ENCODE measurements at regions not wholly inside any gene's neighbourhood (a gene's known extent, or its start where the extent isn't known, plus 50 kb on each side); places are given as distances from the start of the nearest gene placed in this dataset.
A peak's percentile ranks its signal among the peaks of the same experiment; 100 is the strongest.
"Not testable (repeated sequence)": the region's sequence is repeated elsewhere in the genome, so short reads cannot be mapped to it uniquely, and the experiment has no call there.

GRCh38 chr2:212871597-212871996, 279.8 kb downstream of the IKZF2 start:
- DNase-seq (ENCODE audit: low spot score), result no peak

- no peak for DNase-seq (ENCODE audit: low spot score)
Observed at GRCh38 chr2:212864186-212864585, 287.2 kb downstream of the IKZF2 start.

- DNase-seq (ENCODE audit: low spot score), result peak; percentile 8
Observed at GRCh38 chr2:212863185-212863588, 288.2 kb downstream of the IKZF2 start.

GRCh38 chr2:212858496-212858895, 292.9 kb downstream of the IKZF2 start:
- DNase-seq (ENCODE audit: low spot score), result no peak

GRCh38 chr2:212854771-212855170, 296.6 kb downstream of the IKZF2 start:
- no peak for DNase-seq (ENCODE audit: low spot score)

GRCh38 chr2:212854116-212854515, 297.3 kb downstream of the IKZF2 start:
- no peak for DNase-seq (ENCODE audit: low spot score)

- DNase-seq (ENCODE audit: low spot score), result no peak
Observed at GRCh38 chr2:212845941-212846340, 305.5 kb downstream of the IKZF2 start.

GRCh38 chr2:212843409-212844199, 305.0 kb upstream of the ERBB4 start:
- peak; percentile 21 for DNase-seq (ENCODE audit: low spot score)

- no peak for DNase-seq (ENCODE audit: low spot score)
Observed at GRCh38 chr2:212842544-212843185, 304.1 kb upstream of the ERBB4 start.

GRCh38 chr2:212841460-212841859, 302.9 kb upstream of the ERBB4 start:
- no peak for DNase-seq (ENCODE audit: low spot score)

- no peak for DNase-seq (ENCODE audit: low spot score)
Observed at GRCh38 chr2:212832211-212833195, 293.9 kb upstream of the ERBB4 start.

- DNase-seq (ENCODE audit: low spot score), result no peak
Observed at GRCh38 chr2:212831671-212832199, 293.1 kb upstream of the ERBB4 start.

GRCh38 chr2:212816267-212816666, 277.7 kb upstream of the ERBB4 start:
- DNase-seq (ENCODE audit: low spot score), result no peak

GRCh38 chr2:212815453-212815852, 276.9 kb upstream of the ERBB4 start:
- no peak for DNase-seq (ENCODE audit: low spot score)

- no peak for DNase-seq (ENCODE audit: low spot score)
Observed at GRCh38 chr2:212814941-212815340, 276.3 kb upstream of the ERBB4 start.

- DNase-seq (ENCODE audit: low spot score), result no peak
Observed at GRCh38 chr2:212811921-212812320, 273.3 kb upstream of the ERBB4 start.

GRCh38 chr2:212811036-212811805, 272.6 kb upstream of the ERBB4 start:
- no peak for DNase-seq (ENCODE audit: low spot score)

GRCh38 chr2:212797484-212798205, 259.0 kb upstream of the ERBB4 start:
- DNase-seq (ENCODE audit: low spot score), result no peak

- no peak for DNase-seq (ENCODE audit: low spot score)
Observed at GRCh38 chr2:212794471-212794870, 255.9 kb upstream of the ERBB4 start.

GRCh38 chr2:212791569-212791968, 253.0 kb upstream of the ERBB4 start:
- DNase-seq (ENCODE audit: low spot score), result no peak

- not testable (repeated sequence) for DNase-seq (ENCODE audit: low spot score)
Observed at GRCh38 chr2:212786088-212786487, 247.5 kb upstream of the ERBB4 start.
